UCSD-AML1 (cell line): ENCODE measurements at regions not wholly inside any gene's neighbourhood (a gene's known extent, or its start where the extent isn't known, plus 50 kb on each side); places are given as distances from the start of the nearest gene placed in this dataset.

ENCODE experiments used
- DNase-seq: peaks from one replicate; lab custom pipeline; 2025; ENCODE audit not compliant: unreplicated experiment; lab: John Stamatoyannopoulos, UW

GRCh38 chr20:54272901-54273488 is 65.1 kb downstream of the PFDN4 start:
- DNase-seq, result no peak

GRCh38 chr20:54275359-54276111 is 67.6 kb downstream of the PFDN4 start:
- DNase-seq, result no peak

- DNase-seq, result no peak
Observed at GRCh38 chr20:54276577-54277169, 68.8 kb downstream of the PFDN4 start.

GRCh38 chr20:54278262-54278661 is 70.4 kb downstream of the PFDN4 start:
- DNase-seq, result no peak

- no peak for DNase-seq
Observed at GRCh38 chr20:54282625-54283024, 74.7 kb downstream of the PFDN4 start.

- no peak for DNase-seq
Observed at GRCh38 chr20:54283253-54283652, 75.4 kb downstream of the PFDN4 start.

- no peak for DNase-seq
Observed at GRCh38 chr20:54284928-54285704, 77.2 kb downstream of the PFDN4 start.

- no peak for DNase-seq
Observed at GRCh38 chr20:54290636-54291035, 82.7 kb downstream of the PFDN4 start.

GRCh38 chr20:54291339-54292010 is 83.6 kb downstream of the PFDN4 start:
- DNase-seq, result no peak

GRCh38 chr20:54292185-54292584 is 84.3 kb downstream of the PFDN4 start:
- DNase-seq, result no peak

- no peak for DNase-seq
Observed at GRCh38 chr20:54293526-54293925, 85.6 kb downstream of the PFDN4 start.

GRCh38 chr20:54294094-54294493 is 86.2 kb downstream of the PFDN4 start:
- DNase-seq, result no peak

GRCh38 chr20:54295686-54296085 is 87.8 kb downstream of the PFDN4 start:
- DNase-seq, result no peak

- DNase-seq, result no peak
Observed at GRCh38 chr20:54305421-54305820, 97.5 kb downstream of the PFDN4 start.

GRCh38 chr20:54306985-54307710 is 99.3 kb downstream of the PFDN4 start:
- no peak for DNase-seq

GRCh38 chr20:54308804-54309203 is 100.9 kb downstream of the PFDN4 start:
- no peak for DNase-seq

GRCh38 chr20:54318892-54319291 is 111.0 kb downstream of the PFDN4 start:
- DNase-seq, result no peak

- DNase-seq, result no peak
Observed at GRCh38 chr20:54320148-54320607, 112.3 kb downstream of the PFDN4 start.

- no peak for DNase-seq
Observed at GRCh38 chr20:54321352-54322087, 113.6 kb downstream of the PFDN4 start.
